Medulla oblongata (tissue), 1 donor: ENCODE measurements at regions not wholly inside any gene's neighbourhood (a gene's known extent, or its start where the extent isn't known, plus 50 kb on each side); places are given as distances from the start of the nearest gene placed in this dataset.
"Not testable (repeated sequence)": the region's sequence is repeated elsewhere in the genome, so short reads cannot be mapped to it uniquely, and the experiment has no call there.

ENCODE experiments used
- DNase-seq: peaks from one replicate; pipeline ENCODE4 v3.0.0-alpha.2; 2015; ENCODE audit errors: extremely low spot score

DNA sequence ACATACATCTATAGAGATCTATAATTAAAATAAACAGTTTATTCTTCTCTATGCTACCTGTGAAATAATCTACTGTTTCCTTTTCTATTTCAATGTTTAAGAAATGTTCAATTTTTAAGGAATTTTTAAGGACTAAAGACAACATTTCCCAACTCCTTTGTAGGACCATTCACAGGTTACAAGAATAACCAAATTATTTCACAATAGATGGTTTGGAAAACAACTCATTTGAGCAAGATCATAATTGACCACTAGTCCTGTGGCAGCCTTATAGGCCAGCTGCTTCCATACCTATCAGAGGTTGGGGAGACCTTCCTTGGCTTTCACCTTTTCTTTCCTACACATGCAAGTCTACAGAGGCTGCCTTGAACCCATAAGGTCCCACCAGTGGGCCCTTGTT lies 193.7 kb downstream of the TTC39B start:
- no peak for DNase-seq

- DNase-seq, result no peak
Observed at GRCh38 chr9:15111071-15111470, 195.9 kb downstream of the TTC39B start.

DNA sequence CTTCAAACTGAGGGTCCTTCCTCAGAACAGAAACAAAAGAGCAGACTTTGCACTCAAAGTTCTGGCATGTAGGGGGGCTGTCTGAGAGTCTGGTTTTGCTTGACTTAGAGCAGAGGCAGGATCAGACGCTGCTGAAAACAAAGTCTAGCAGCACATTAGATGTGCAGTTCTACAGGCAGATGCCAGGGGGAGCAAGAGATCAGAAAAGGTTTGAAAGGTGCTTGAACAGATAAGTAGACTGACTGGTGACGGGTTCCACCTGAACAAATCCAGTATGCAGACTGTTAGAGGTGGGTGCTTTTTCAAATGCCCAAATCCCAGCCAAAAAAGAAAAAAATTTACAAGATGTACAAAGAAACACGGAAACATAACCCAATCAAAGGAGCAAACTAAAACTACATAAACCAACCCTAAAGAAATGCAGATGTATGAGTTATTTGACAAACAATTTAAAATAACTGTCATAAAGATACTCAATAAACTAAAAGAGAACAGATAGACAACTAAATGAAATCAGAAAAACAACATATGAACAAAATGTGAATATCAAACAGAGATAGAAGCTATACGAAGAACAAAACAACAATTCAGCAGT lies 194.7 kb upstream of the FREM1 start:
- DNase-seq, result peak; percentile 29

- no peak for DNase-seq
Observed at GRCh38 chr9:15103290-15103689, 193.1 kb upstream of the FREM1 start.

DNA sequence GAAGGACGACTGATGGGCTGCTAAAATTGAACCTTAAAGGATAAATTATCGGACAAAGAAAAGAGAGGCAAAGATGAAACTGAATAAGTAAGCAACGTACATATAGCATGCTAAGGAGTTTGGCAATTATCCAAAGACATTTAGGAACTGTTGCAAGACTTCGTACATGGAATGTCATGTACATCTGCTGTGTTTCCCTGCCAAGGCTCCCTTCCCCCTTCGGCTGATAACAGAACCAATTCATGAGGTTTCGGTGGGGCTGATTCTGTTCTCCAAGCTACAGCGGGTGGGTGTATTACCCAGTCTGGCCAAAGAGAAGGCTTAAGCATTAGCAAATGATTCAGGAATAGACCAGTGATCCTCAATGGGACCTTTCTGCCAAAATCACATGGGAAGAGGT lies 190.9 kb upstream of the FREM1 start:
- no peak for DNase-seq

DNA sequence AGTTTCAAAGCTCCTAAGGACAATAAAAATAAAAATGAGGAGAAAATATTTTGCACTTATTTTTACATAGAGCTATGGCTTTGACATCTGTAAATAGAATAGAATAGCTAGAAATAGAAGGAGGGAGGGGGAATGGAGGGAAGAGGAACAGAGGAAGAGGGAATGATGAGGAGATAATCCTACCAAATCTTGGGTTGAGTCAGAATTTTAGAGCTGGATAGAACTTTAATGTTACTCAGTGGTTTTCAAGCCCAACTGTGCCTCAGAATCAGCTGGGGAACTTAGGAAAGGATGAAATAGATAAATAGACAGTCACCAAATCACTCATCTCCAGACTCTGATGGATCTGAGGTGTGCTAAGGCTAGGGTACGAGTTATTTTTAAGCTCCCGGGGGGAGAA lies 190.3 kb upstream of the FREM1 start:
- no peak for DNase-seq

- no peak for DNase-seq
Observed at GRCh38 chr9:15096972-15097371, 186.7 kb upstream of the FREM1 start.

- no peak for DNase-seq
Observed at GRCh38 chr9:15086778-15087324, 176.6 kb upstream of the FREM1 start.

- DNase-seq, result no peak
Observed at GRCh38 chr9:15086156-15086763, 176.0 kb upstream of the FREM1 start.

DNA sequence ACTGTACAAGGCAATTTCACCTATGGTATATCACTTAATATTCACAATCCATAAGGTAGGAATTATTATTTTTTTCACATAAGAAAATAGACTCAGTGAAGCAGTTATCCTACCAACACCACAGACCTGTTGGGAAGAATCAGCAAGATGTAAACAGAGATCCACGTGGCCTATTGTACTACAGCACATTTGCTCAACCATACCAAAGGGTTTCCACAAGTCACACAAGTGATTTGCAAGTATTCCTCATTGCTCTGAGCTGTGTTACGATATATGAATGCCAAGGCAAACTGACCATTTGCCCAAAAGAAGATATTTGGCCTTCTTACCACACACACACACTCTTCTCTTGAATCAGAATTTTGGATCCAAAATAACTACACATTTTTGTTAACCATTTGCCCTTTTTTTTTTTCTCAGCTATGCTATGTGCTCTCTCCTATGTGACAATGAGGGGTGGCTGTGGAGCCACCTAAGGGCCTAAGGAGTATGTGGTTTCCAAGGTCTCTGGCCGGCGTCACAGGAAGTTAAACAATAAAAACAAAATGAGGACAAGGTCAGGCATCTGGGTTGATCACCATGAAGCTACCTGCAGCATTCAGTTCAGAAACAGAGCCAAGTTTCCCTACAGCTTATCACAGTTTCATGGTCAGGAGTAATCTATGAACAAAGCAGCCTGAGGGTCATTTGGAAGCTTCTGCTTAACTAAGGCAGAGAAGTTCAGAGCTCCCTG lies 171.0 kb upstream of the FREM1 start:
- no peak for DNase-seq

- no peak for DNase-seq
Observed at GRCh38 chr9:15080401-15080800, 170.2 kb upstream of the FREM1 start.

DNA sequence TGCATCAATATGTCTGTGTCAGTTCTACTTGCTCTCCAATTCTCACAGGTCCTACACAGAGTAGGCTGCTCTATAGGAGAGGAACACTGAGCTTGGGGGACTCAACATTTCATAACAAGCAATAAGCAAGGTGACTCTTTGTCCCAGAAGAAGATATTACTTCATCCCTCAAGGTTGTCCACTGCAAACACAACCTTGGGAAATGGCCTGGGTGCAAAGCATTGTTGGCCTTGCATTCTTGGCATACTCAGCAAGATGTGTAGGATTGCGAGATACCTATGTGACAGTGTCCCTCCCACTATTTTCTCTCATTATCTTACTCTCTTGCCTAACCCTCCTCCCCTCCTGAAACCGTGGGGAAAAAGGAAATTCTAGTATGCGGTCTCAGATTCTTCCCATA lies 169.8 kb upstream of the FREM1 start:
- DNase-seq, result no peak

- no peak for DNase-seq
Observed at GRCh38 chr9:15077946-15078729, 167.9 kb upstream of the FREM1 start.

DNA sequence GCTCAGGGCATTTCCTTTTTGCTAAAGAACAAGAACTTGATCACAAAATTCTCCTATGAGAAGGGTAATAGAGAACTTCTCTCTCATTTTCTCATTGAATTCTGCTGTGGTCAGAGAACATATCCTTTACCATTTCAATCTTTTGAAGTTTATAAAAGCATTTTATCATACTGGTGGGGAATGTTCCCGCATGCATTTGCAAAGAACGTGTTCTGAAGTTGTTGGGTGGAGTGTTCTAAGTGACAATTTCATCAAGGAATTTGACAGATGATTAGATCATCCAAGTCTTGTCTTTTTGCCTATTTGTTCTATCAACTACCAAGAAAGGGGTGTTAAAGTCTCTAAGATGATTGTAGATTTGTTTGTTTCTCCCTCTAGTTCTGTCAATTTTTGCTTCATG lies 163.4 kb upstream of the FREM1 start:
- no peak for DNase-seq

DNA sequence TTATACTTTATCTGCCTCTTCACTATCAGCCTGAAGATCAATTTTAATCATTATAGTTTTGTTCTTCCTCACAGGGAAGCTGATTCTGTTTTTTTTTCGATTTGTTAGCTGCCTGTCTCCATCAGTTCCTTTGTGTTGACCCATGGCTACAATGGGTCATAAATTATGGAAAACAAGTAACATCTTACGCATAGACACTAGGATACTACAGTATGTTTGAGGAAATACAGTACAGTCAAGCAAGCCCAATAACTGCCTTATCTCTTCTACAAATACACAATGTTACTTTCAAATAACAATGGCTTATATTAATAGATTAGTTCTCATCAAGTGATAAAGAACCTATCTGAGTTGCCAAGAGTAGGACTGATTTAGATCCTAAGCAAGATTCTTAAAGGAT lies 160.5 kb upstream of the FREM1 start:
- DNase-seq, result no peak

GRCh38 chr9:15069106-15069505 lies 158.9 kb upstream of the FREM1 start:
- DNase-seq, result no peak

- no peak for DNase-seq
Observed at GRCh38 chr9:15068261-15068660, 158.0 kb upstream of the FREM1 start.

GRCh38 chr9:15059003-15059402 lies 148.8 kb upstream of the FREM1 start:
- DNase-seq, result no peak

- DNase-seq, result no peak
Observed at GRCh38 chr9:15058236-15058635, 148.0 kb upstream of the FREM1 start.

- not testable (repeated sequence) for DNase-seq
Observed at GRCh38 chr9:15055284-15055683, 145.1 kb upstream of the FREM1 start.

DNA sequence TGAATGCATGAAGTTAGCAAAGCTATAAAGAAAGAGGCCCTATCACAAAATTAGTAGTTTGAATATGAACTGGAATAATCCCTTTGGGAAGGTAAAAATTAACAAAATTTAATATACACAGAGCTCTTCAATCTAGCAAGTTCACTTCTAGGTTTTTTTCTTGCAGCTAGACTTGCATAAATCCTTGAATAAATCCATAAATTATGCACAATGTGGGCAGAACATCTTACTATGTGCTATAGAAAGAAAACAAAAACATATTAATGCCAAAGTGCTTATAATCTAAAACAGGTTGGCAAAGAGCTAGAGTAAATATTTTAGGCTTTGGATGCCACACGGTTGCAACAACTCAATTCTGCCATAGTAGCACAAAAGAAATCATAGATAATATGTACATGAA lies 138.5 kb upstream of the FREM1 start:
- DNase-seq, result no peak

GRCh38 chr9:15047028-15047551 lies 136.9 kb upstream of the FREM1 start:
- no peak for DNase-seq
